NB4 (cell line): ENCODE measurements at regions not wholly inside any gene's neighbourhood (a gene's known extent, or its start where the extent isn't known, plus 50 kb on each side); places are given as distances from the start of the nearest gene placed in this dataset.

ENCODE experiments used
- CTCF ChIP-seq: IDR thresholded peaks from one replicate; pipeline ENCODE4 v1.5.1; 2012; ENCODE audit warnings: low read depth, low read length
- MYC ChIP-seq: IDR thresholded peaks from 2 replicates; pipeline ENCODE4 v1.6.1; 2011; ENCODE audit warnings: low read depth, low read length
- POLR2A ChIP-seq: IDR thresholded peaks from 2 replicates; pipeline ENCODE4 v1.6.1; 2011; ENCODE audit warnings: mild to moderate bottlenecking; ENCODE audit not compliant: insufficient read length; ENCODE audit errors: extremely low read depth

GRCh38 chr12:31900271-31900670 is 58.9 kb upstream of the RESF1 start:
- TF ChIP-seq MYC (no peak), POLR2A (no peak), CTCF (no peak)
